Body of pancreas (tissue), 4 donors: ENCODE measurements at regions not wholly inside any gene's neighbourhood (a gene's known extent, or its start where the extent isn't known, plus 50 kb on each side); places are given as distances from the start of the nearest gene placed in this dataset.

Experiments
- ATAC-seq: fragments of 150-250 bp; one replicate; pipeline ENCODE4 v1.9.1; 2016
- DNase-seq, 4 donors: peaks; one replicate each; pipeline ENCODE4 v3.0.0-alpha.2; 2019
- H3K27ac ChIP-seq, 4 donors: fragments of 200-600 bp; sonication (generic); 1 replicate in 3 of 4; 2 replicates in 1 of 4; pipeline versions ENCODE4 v1.5.1 to v1.6.1; 2016 to 2019; ENCODE audit warnings: mild to moderate bottlenecking in 1 of 4, mixed read lengths in 1 of 4, moderate library complexity in 1 of 4
- H3K27me3 ChIP-seq, 2 donors: fragments of 200-600 bp; sonication (generic); one replicate each; pipeline ENCODE4 v1.6.0; 2016; ENCODE audit warnings: mild to moderate bottlenecking in 1 of 2
- H3K36me3 ChIP-seq, 2 donors: fragments of 200-600 bp; sonication (generic); replicated peaks in 1 of 2; 2 replicates each; pipeline ENCODE4 v1.5.1; 2016; ENCODE audit warnings: low read depth in 2 of 2; ENCODE audit not compliant: insufficient read depth in 1 of 2
- H3K4me1 ChIP-seq: fragments of 200-600 bp; sonication (generic); one replicate; pipeline ENCODE4 v1.6.0; 2016
- H3K4me3 ChIP-seq, 2 donors: fragments of 200-600 bp; sonication (generic); 1 replicate in 1 of 2; 2 replicates in 1 of 2; pipeline ENCODE4 v1.5.1; 2016 to 2019
- H3K9me3 ChIP-seq, 3 donors: fragments of 200-600 bp; sonication (generic); 1 replicate in 2 of 3; 2 replicates in 1 of 3; pipeline ENCODE4 v1.5.1; 2016
- POLR2A ChIP-seq, 3 donors: fragments of 450-650 bp; IDR thresholded peaks; one replicate each; pipeline ENCODE4 v1.6.1; 2016; ENCODE audit warnings: antibody characterized with exemption in 3 of 3, mild to moderate bottlenecking in 2 of 3
- WGBS, 2 donors: methylation state at CpG; one replicate each; pipeline ENCODE4 v1.1.5; 2017; 5-methylcytosine and 5-hydroxymethylcytosine counted together
- intact Hi-C: fragments of 100-400 bp; cut with DNase I; formaldehyde crosslinking; loops from one replicate; pipeline ENCODE4 v1.15.1; 2023
- TF ChIP-seq, protein P1 (sequence below), 7 experiments: fragments of 450-650 bp in 4 of 7; fragments of 200-600 bp in 3 of 7; sonication (generic) in 3 of 7; IDR thresholded peaks; one replicate each; pipeline ENCODE4 v1.5.1; 2016 to 2019; ENCODE audit warnings: antibody characterized with exemption in 7 of 7

DNA sequence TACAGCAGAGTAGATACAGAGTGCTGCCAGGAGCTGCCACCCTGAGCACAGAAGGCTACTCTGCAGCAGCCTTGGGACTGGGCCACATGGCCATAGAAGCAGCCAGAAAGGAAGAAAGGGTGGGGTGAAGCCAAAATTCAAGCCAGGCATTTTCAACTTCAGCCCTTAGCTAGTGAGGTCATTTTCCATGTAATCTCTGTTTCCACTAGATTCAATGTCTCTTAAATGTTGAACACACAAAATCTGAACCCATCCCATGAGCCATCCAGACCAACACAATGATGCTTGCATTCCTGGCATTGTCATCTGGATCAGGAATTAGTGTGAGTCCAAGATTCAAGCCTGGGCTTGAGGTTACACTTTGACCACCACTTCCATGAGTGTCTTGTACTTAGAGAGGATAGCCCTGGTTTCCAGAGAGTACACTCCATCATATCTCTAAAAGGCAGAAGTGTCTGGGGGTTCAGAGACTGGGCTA lies 243.6 kb downstream of the OSR1 start:
- no peaks in the 10 kb centered on the region for H3K4me1 ChIP-seq
- no peaks in the 10 kb centered on the region for H3K36me3 ChIP-seq
- no peak overlapping the region for H3K27ac ChIP-seq
- H3K27me3 ChIP-seq = no peaks in the 10 kb centered on the region
- ATAC-seq = no peak
- intact Hi-C loops = no loop called here
- TF ChIP-seq, protein P1, sequence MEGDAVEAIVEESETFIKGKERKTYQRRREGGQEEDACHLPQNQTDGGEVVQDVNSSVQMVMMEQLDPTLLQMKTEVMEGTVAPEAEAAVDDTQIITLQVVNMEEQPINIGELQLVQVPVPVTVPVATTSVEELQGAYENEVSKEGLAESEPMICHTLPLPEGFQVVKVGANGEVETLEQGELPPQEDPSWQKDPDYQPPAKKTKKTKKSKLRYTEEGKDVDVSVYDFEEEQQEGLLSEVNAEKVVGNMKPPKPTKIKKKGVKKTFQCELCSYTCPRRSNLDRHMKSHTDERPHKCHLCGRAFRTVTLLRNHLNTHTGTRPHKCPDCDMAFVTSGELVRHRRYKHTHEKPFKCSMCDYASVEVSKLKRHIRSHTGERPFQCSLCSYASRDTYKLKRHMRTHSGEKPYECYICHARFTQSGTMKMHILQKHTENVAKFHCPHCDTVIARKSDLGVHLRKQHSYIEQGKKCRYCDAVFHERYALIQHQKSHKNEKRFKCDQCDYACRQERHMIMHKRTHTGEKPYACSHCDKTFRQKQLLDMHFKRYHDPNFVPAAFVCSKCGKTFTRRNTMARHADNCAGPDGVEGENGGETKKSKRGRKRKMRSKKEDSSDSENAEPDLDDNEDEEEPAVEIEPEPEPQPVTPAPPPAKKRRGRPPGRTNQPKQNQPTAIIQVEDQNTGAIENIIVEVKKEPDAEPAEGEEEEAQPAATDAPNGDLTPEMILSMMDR (IDR thresholded peaks at IDR 0.05) = no peak
- no peak for TF ChIP-seq POLR2A (IDR thresholded peaks at IDR 0.05)
- DNase-seq = no peak
- no peak overlapping the region for H3K4me3 ChIP-seq
- H3K9me3 ChIP-seq = peaks cover 0 to 6% (median 0%) of the 10 kb centered on the region in 3 donors

DNA sequence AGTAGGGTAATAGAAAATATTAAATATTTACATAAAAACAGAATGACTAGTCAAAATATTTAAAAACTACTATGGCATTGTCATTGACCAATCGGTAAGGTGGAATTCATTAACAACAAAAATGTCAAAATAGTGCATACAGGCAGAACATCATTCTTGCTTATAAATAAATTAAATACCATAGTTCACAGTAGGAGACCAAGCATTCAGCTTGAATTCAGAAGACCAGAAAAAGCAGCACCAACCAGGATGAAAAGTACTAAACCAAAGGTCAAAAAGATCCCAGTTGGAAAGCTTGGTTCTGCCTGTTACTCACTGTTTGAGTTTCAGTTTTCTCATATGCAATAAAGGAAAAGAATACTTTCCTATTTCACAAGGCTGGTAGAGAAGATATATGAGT lies 244.3 kb downstream of the OSR1 start:
- H3K4me1 ChIP-seq = no peaks in the 10 kb centered on the region
- ATAC-seq (no peak), DNase-seq (no peak)
- 84 to 91% methylated on average over 1 of the region's 1 CpG for WGBS, 2 donors
- H3K27me3 ChIP-seq = no peaks in the 10 kb centered on the region
- TF ChIP-seq POLR2A (IDR thresholded peaks at IDR 0.05) = no peak
- TF ChIP-seq, protein P1 (IDR thresholded peaks at IDR 0.05) = no peak
- H3K4me3 ChIP-seq = no peak overlapping the region
- H3K9me3 ChIP-seq = peaks cover 0 to 6% (median 0%) of the 10 kb centered on the region in 3 donors
- intact Hi-C loops = no loop called here
- H3K36me3 ChIP-seq = no peaks in the 10 kb centered on the region
- H3K27ac ChIP-seq = no peak overlapping the region

DNA sequence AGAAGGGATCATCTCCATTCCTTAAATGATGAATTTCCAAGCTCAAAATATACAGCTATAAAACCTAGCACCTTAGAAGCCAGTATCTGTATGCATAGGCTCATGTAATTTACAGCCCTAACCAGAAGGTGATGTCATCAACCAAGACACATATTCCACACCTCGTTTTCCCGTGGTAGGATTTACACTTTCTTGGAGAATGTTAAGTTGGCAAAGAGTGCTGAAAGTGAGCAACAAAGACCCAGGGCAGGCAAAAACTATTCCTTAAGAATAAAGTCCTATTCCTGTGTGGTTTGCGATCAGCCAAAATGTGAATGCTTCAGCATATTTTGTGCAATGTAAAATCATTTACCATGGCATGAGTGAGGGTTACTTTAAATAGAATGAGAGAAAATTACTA lies 247.1 kb downstream of the OSR1 start:
- WGBS, 2 donors = 83 to 94% methylated on average over 3 of the region's 3 CpGs
- TF ChIP-seq, protein P1 (IDR thresholded peaks at IDR 0.05) = no peak
- no peak for TF ChIP-seq POLR2A (IDR thresholded peaks at IDR 0.05)

DNA sequence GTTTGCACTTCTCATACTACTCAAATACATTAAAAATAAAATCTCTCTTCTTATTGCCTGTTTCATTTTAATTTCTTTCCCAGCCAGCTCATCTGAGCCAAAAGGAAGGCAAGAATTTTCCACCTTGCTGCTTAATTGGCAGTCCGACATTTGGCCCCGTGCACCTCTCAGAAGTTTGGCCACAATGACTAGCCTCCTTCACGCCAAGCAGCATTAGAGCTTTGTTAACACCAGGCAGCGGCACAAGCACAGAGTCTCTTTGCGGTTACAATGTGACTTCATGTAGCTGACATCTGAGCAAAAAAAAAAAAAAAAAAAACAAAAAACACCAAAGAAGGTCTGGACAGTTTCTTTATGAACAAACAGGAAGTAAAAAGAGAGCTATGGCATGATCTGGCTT lies 248.9 kb downstream of the OSR1 start:
- no peak for ATAC-seq
- intact Hi-C loops = no loop called here
- Histone ChIP-seq H3K36me3 (no peaks in the 10 kb centered on the region), H3K27me3 (no peaks in the 10 kb centered on the region), H3K27ac (no peak overlapping the region), H3K9me3 (no peaks in the 10 kb centered on the region), H3K4me1 (peaks cover 5% of the 10 kb centered on the region), H3K4me3 (no peak overlapping the region)
- peak in 2 of 4 donors; percentile 19 to 25 for DNase-seq
- TF ChIP-seq, protein P1 (IDR thresholded peaks at IDR 0.05) = no peak
- no peak for TF ChIP-seq POLR2A (IDR thresholded peaks at IDR 0.05)
- 56% methylated on average over 5 of the region's 5 CpGs for WGBS, 2 donors

More for the DNA sequence above, 247.1 kb downstream of the OSR1 start:
- Histone ChIP-seq H3K9me3 (no peaks in the 10 kb centered on the region), H3K4me1 (no peaks in the 10 kb centered on the region), H3K27me3 (no peaks in the 10 kb centered on the region), H3K27ac (no peak overlapping the region), H3K36me3 (no peaks in the 10 kb centered on the region), H3K4me3 (no peak overlapping the region)
- intact Hi-C loops = no loop called here
- DNase-seq = no peak
- no peak for ATAC-seq

DNA sequence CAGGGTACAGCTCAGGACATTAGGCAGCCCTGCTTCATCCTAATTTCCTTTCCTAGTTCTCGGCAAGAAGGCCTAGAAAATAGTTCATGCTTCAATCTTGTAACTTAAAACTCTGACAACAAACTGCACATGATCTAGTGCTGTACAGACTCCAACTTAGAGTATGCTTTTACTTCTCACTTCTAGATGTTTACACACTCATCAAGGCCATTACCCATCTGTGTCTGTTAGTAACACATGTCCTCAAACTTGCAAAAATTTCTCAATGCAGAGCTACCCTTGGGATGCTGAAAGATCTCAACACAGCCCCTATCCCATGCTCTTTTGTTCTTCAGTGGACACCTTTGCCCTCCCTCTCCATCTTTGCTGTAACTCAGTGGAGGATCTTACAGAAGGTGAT lies 252.0 kb downstream of the OSR1 start:
- no peaks in the 10 kb centered on the region for H3K27me3 ChIP-seq
- H3K36me3 ChIP-seq = no peaks in the 10 kb centered on the region
- intact Hi-C loops = no loop called here
- peaks cover 31% of the 10 kb centered on the region for H3K4me1 ChIP-seq
- H3K4me3 ChIP-seq = no peak overlapping the region
- no peak for ATAC-seq
- no peak for TF ChIP-seq POLR2A (IDR thresholded peaks at IDR 0.05)
- TF ChIP-seq, protein P1 (IDR thresholded peaks at IDR 0.05) = no peak
- WGBS, 2 donors = 67 to 73% methylated on average over 1 of the region's 1 CpG
- H3K9me3 ChIP-seq = no peaks in the 10 kb centered on the region
- no peak for DNase-seq
- no peak overlapping the region for H3K27ac ChIP-seq
